K562 (cell line): ENCODE measurements at regions not wholly inside any gene's neighbourhood (a gene's known extent, or its start where the extent isn't known, plus 50 kb on each side); places are given as distances from the start of the nearest gene placed in this dataset.

Experiments
- ATAC-seq: fragments of 200-7000 bp; cut with Tn5 transposase; 3 replicates; pipeline ENCODE4 v1.9.1; 2020; ENCODE audit warnings: moderate library complexity
- BruUV-seq: library from RNA; stranded (reverse); fragments of 400-500 nt; replicated peaks from 2 replicates; lab custom pipeline; 2021; lab: Mats Ljungman, UMichigan
- CTCF ChIA-PET: fragments of 300-600 bp; formaldehyde crosslinking; extraction: SDS; loops from one replicate; lab custom pipeline; 2021; ENCODE audit warnings: low intra/inter-chr PET ratio; lab: Yijun Ruan, JAX
- POLR2A ChIA-PET: fragments of 300-600, 350-650 bp; sonication (Branson Sonifier 250); formaldehyde crosslinking; extraction: SDS; loops from one replicate; lab custom pipeline; 2021; ENCODE audit warnings: antibody characterized with exemption, inconsistent platforms; lab: Yijun Ruan, JAX
- DNase-seq, 4 experiments: peaks; one replicate each; pipeline versions ENCODE4 v3.0.0 to v3.0.0-alpha.2; 2011 to 2018; ENCODE audit warnings: low spot score in 3 of 4, mixed read lengths in 3 of 4; ENCODE audit errors: extremely low read depth in 1 of 4
- FAIRE-seq: peaks from 2 replicates; lab custom pipeline; 2011; peaks lifted over from hg19 to GRCh38; lab: Jason Lieb, UNC
- H2AFZ ChIP-seq: 2 replicates; pipeline ENCODE4 v1.6.0; 2011; ENCODE audit warnings: low read depth, low read length, control low read depth, inconsistent platforms
- H3K27ac ChIP-seq: fragments of 200-600 bp; 3 replicates; pipeline ENCODE4 v1.8.0; 2011; ENCODE audit warnings: low read depth, mild to moderate bottlenecking, control low read depth, inconsistent platforms, low read length, moderate library complexity, mixed read lengths; ENCODE audit errors: extremely low read depth
- H3K27me3 ChIP-seq, 2 experiments: fragments of 300-600 bp in 1 of 2; 2 replicates in 1 of 2; 3 replicates in 1 of 2; pipeline versions ENCODE4 v1.6.0 to v1.8.0; 2011; ENCODE audit warnings: inconsistent platforms in 2 of 2, low read length in 2 of 2, mild to moderate bottlenecking in 1 of 2, mixed read lengths in 1 of 2, moderate library complexity in 1 of 2; ENCODE audit not compliant: control insufficient read depth in 2 of 2, insufficient read depth in 2 of 2
- H3K36me3 ChIP-seq: fragments of 300-600 bp; 3 replicates; pipeline ENCODE4 v1.8.0; 2011; ENCODE audit warnings: mild to moderate bottlenecking, low read length, inconsistent platforms; ENCODE audit not compliant: control insufficient read depth, insufficient read depth
- H3K4me1 ChIP-seq, 2 experiments: fragments of 200-600 bp in 1 of 2; replicated peaks in 1 of 2; 2 replicates in 1 of 2; 3 replicates in 1 of 2; pipeline versions ENCODE4 v1.5.1 to v1.8.0; 2011; ENCODE audit warnings: inconsistent platforms in 2 of 2, low read length in 2 of 2, mild to moderate bottlenecking in 1 of 2, mixed read lengths in 1 of 2, moderate library complexity in 1 of 2; ENCODE audit not compliant: control insufficient read depth in 2 of 2, insufficient read depth in 2 of 2
- H3K4me2 ChIP-seq: 2 replicates; pipeline ENCODE4 v1.6.1; 2011; ENCODE audit warnings: low read length, control low read depth, inconsistent platforms, mixed read lengths; ENCODE audit not compliant: insufficient read depth
- H3K4me3 ChIP-seq: fragments of 200-600 bp; sonication (generic), shearing (Covaris generic); 2 replicates; pipeline ENCODE4 v1.5.1; 2016; ENCODE audit warnings: control low read depth, inconsistent platforms
- H3K79me2 ChIP-seq: fragments of 200-600 bp; 3 replicates; pipeline ENCODE4 v1.8.0; 2011; ENCODE audit warnings: low read length, inconsistent platforms; ENCODE audit not compliant: control insufficient read depth, insufficient read depth
- H3K9ac ChIP-seq, 2 experiments: 2 replicates each; pipeline versions ENCODE4 v1.6.0 to v1.6.1; 2011; ENCODE audit warnings: low read depth in 2 of 2, low read length in 2 of 2, control low read depth in 1 of 2, inconsistent platforms in 1 of 2, mild to moderate bottlenecking in 1 of 2, mixed read lengths in 1 of 2; ENCODE audit not compliant: insufficient read depth in 1 of 2
- H3K9me1 ChIP-seq: one replicate; pipeline ENCODE4 v1.6.0; 2011; ENCODE audit warnings: inconsistent platforms, mild to moderate bottlenecking, low read length, moderate library complexity; ENCODE audit not compliant: control insufficient read depth, insufficient read depth
- H3K9me3 ChIP-seq: replicated peaks from 2 replicates; pipeline ENCODE4 v1.5.1; 2011; ENCODE audit warnings: low read depth, low read length, inconsistent platforms; ENCODE audit not compliant: control insufficient read depth, insufficient read depth
- H4K20me1 ChIP-seq: replicated peaks from 2 replicates; pipeline ENCODE4 v1.6.1; 2011; ENCODE audit warnings: low read length, inconsistent platforms, mixed read lengths; ENCODE audit not compliant: control insufficient read depth, insufficient read depth
- BCOR ChIP-seq: fragments of 450-650 bp; IDR thresholded peaks from 2 replicates; pipeline ENCODE4 v1.6.1; 2016
- KLF16 ChIP-seq: IDR thresholded peaks from 2 replicates; pipeline ENCODE4 v1.6.1; 2016; ENCODE audit warnings: antibody characterized with exemption
- NR2C1 ChIP-seq, 2 experiments: fragments of 450-650 bp; IDR thresholded peaks; 2 replicates each; pipeline ENCODE4 v1.6.1; 2017; ENCODE audit warnings: mild to moderate bottlenecking in 2 of 2, antibody characterized with exemption in 1 of 2, inconsistent platforms in 1 of 2, missing compliant biosample characterization in 1 of 2, missing genetic modification characterization in 1 of 2
- WGBS: fragments of 100-300 bp; shearing (Covaris generic); methylation state at CpG from one replicate; pipeline ENCODE4 v1.1.6; 2016; ENCODE audit warnings: low coverage, mixed read lengths; ENCODE audit not compliant: insufficient coverage; ENCODE audit errors: missing lambda C conversion rate; 5-methylcytosine and 5-hydroxymethylcytosine counted together
- in situ Hi-C: fragments of 300-500 bp; cut with MboI; formaldehyde crosslinking; loops from 4 replicates; pipeline ENCODE4 v1.15.0; 2018; ENCODE audit warnings: inconsistent platforms, mixed read lengths
- intact Hi-C: fragments of 100-400 bp; cut with micrococcal nuclease; formaldehyde crosslinking; loops from 2 replicates; pipeline ENCODE4 v1.14.2; 2022
- TF ChIP-seq, protein P1 (sequence below), 2 experiments: fragments of 450-650 bp; formaldehyde crosslinking in 1 of 2; IDR thresholded peaks; 2 replicates each; pipeline versions ENCODE4 v1.4.0 to v1.6.1; 2014 to 2020; ENCODE audit warnings: mild to moderate bottlenecking in 2 of 2, borderline replicate concordance in 1 of 2, low read depth in 1 of 2
- TF ChIP-seq, protein P2 (sequence below): fragments of 250-450 bp; sonication (Bioruptor Pico); IDR thresholded peaks from 2 replicates; pipeline ENCODE4 v1.8.0; 2021; ENCODE audit warnings: moderate library complexity, mild to moderate bottlenecking, inconsistent platforms
- TF ChIP-seq, protein P3 (sequence below): sonication (generic); formaldehyde crosslinking; IDR thresholded peaks from 2 replicates; pipeline ENCODE4 v1.8.1; 2023; ENCODE audit warnings: mild to moderate bottlenecking, missing genetic modification reagents

DNA sequence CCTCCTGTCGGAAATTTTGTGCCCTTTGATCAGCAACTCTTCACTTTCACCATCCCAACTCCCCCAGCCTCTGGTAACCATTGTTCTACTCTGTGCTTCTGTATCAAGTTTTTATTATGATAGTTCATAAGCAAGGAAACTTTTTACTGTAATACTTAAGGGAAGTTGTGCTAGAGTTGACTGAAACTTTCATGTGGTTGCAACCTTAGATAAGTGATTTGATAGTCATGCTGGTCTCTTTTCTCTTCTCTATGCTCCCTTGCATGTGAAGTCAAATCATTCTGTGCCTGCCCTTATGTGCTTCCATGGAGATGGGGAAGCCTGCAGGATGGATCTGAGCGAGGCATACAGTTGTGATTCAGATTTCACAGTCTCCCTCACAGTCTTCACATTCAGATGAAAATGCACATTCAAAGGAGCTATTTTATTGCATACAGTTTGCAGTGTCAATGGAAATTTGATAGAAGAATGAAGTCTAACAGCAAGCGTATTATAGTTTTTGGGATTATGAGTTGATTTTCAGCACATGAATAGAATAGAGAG, 1428.3 kb upstream of the TENM3 start (continued):
- TF ChIP-seq, protein P1, sequence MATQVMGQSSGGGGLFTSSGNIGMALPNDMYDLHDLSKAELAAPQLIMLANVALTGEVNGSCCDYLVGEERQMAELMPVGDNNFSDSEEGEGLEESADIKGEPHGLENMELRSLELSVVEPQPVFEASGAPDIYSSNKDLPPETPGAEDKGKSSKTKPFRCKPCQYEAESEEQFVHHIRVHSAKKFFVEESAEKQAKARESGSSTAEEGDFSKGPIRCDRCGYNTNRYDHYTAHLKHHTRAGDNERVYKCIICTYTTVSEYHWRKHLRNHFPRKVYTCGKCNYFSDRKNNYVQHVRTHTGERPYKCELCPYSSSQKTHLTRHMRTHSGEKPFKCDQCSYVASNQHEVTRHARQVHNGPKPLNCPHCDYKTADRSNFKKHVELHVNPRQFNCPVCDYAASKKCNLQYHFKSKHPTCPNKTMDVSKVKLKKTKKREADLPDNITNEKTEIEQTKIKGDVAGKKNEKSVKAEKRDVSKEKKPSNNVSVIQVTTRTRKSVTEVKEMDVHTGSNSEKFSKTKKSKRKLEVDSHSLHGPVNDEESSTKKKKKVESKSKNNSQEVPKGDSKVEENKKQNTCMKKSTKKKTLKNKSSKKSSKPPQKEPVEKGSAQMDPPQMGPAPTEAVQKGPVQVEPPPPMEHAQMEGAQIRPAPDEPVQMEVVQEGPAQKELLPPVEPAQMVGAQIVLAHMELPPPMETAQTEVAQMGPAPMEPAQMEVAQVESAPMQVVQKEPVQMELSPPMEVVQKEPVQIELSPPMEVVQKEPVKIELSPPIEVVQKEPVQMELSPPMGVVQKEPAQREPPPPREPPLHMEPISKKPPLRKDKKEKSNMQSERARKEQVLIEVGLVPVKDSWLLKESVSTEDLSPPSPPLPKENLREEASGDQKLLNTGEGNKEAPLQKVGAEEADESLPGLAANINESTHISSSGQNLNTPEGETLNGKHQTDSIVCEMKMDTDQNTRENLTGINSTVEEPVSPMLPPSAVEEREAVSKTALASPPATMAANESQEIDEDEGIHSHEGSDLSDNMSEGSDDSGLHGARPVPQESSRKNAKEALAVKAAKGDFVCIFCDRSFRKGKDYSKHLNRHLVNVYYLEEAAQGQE (IDR thresholded peaks at IDR 0.05; ENCODE audit: borderline replicate concordance): no peak
- TF ChIP-seq, protein P1 (CRISPR knock-in tag; IDR thresholded peaks at IDR 0.05; ENCODE audit: low read depth): no peak

DNA sequence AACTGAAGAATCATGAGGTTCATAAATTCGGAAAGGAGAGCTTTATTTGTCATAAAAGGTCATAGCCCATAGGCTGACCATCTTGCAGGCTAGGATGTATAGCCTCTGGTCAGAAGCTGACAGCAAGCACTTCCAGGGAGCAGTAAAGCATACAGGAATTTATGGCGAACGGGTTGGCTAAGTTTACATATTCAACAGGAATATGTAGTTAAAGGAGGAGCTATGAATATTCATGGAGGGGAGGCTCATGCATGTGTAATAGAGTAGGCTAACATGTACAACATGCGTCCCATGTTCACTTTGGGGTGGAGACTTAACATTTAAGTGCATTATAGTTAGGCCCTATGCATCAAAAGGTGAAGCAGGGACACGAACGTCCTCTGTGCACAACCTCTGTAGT, 1425.7 kb upstream of the TENM3 start:
- Histone ChIP-seq H2AFZ (no peak overlapping the region), H3K9me3 (no peaks in the 10 kb centered on the region), H3K36me3 (no peaks in the 10 kb centered on the region), H3K79me2 (no peaks in the 10 kb centered on the region), H3K4me3 (no peak overlapping the region), H3K4me2 (no peak overlapping the region), H4K20me1 (no peaks in the 10 kb centered on the region), H3K9me1 (no peaks in the 10 kb centered on the region), H3K27me3 (no peaks in the 10 kb centered on the region), H3K9ac (no peak overlapping the region), H3K27ac (no peak overlapping the region), H3K4me1 (no peaks in the 10 kb centered on the region)
- TF ChIP-seq NR2C1 (IDR thresholded peaks at IDR 0.05) (no peak), NR2C1 (tag; IDR thresholded peaks at IDR 0.05) (no peak), BCOR (no peak), KLF16 (no peak)
- TF ChIP-seq, protein P2, sequence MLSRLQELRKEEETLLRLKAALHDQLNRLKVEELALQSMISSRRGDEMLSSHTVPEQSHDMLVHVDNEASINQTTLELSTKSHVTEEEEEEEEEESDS (CRISPR knock-in tag): no peak
- TF ChIP-seq, protein P3, sequence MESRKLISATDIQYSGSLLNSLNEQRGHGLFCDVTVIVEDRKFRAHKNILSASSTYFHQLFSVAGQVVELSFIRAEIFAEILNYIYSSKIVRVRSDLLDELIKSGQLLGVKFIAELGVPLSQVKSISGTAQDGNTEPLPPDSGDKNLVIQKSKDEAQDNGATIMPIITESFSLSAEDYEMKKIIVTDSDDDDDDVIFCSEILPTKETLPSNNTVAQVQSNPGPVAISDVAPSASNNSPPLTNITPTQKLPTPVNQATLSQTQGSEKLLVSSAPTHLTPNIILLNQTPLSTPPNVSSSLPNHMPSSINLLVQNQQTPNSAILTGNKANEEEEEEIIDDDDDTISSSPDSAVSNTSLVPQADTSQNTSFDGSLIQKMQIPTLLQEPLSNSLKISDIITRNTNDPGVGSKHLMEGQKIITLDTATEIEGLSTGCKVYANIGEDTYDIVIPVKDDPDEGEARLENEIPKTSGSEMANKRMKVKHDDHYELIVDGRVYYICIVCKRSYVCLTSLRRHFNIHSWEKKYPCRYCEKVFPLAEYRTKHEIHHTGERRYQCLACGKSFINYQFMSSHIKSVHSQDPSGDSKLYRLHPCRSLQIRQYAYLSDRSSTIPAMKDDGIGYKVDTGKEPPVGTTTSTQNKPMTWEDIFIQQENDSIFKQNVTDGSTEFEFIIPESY: no peak
- CTCF ChIA-PET: no interaction called here
- intact Hi-C loops (no loop called here), in situ Hi-C loops (no loop called here)
- FAIRE-seq: no peak
- no peak for ATAC-seq
- POLR2A ChIA-PET: no interaction called here
- WGBS: under 1% methylated on average over 6 of the region's 6 CpGs
- BruUV-seq: no TSS peak
- DNase-seq: no peak
